ENCODE measurements at regions not wholly inside any gene's neighbourhood (a gene's known extent, or its start where the extent isn't known, plus 50 kb on each side); places are given as distances from the start of the nearest gene placed in this dataset.

DNA sequence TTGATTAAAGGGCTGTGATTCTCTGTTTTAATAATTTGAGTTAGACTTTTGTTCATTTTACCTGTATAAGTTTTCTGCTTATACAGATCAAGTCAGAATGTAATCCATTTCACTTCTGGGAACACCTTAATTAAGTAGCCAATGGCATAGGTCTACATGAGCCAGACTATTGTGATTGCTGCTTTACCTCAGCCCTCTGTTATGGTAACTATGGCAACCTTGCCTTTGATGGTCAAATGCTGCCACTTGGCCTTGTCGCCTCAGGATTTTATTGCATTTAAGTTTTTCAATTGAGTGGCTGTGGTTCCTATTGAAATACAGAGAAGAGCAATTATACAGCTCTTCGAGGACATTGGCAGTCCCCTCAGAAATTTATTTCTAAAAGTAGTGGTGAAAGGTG, 64.3 kb upstream of the TMEM106B start:
- Histone ChIP-seq H3K4me1 (no peaks in the 10 kb centered on the region), H3K36me3 (no peaks in the 10 kb centered on the region), H3K9me3 (no peaks in the 10 kb centered on the region), H3K27me3 (no peaks in the 10 kb centered on the region), H3K4me3 (no peak overlapping the region), H3K27ac (no peak overlapping the region)
- TF ChIP-seq, protein P1, sequence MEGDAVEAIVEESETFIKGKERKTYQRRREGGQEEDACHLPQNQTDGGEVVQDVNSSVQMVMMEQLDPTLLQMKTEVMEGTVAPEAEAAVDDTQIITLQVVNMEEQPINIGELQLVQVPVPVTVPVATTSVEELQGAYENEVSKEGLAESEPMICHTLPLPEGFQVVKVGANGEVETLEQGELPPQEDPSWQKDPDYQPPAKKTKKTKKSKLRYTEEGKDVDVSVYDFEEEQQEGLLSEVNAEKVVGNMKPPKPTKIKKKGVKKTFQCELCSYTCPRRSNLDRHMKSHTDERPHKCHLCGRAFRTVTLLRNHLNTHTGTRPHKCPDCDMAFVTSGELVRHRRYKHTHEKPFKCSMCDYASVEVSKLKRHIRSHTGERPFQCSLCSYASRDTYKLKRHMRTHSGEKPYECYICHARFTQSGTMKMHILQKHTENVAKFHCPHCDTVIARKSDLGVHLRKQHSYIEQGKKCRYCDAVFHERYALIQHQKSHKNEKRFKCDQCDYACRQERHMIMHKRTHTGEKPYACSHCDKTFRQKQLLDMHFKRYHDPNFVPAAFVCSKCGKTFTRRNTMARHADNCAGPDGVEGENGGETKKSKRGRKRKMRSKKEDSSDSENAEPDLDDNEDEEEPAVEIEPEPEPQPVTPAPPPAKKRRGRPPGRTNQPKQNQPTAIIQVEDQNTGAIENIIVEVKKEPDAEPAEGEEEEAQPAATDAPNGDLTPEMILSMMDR (IDR thresholded peaks at IDR 0.05) = no peak
- no peak for DNase-seq (ENCODE audit: low spot score)

DNA sequence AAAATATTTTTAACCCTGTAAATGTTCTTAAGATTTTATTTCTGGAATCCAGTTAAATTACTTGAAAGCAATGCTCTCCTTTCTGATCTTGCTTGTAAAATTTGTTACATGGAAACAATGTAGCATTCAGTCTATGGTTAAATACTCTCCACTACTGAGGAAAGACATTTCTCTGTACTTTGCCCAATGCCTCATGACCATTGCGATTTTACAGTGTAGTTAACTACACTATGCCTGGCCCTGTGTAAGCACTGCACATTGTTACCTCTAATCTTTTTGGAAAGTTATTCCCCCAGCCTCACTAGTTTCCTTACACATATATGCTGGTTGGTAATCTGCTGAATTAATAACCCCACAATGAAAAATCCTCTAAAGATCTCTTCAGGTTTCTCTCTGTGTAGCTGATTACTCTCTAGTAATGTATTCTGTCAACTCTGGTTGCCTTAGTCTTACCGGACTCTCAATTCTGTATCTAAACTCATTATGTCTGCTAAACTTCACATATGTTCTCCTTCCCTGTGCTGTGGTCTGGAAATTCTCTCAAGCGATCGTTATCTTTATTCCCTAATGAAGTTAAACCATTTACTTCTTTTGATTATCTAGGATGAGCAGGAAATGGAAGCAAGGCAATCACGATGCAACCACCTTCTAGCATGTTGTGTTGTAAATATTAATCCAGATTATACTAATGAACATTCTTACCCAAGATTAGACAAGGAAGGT, 58.7 kb upstream of the TMEM106B start:
- H3K36me3 ChIP-seq = no peaks in the 10 kb centered on the region
- TF ChIP-seq, protein P1 (IDR thresholded peaks at IDR 0.05) = no peak
- no peaks in the 10 kb centered on the region for H3K4me1 ChIP-seq
- no peak overlapping the region for H3K4me3 ChIP-seq
- H3K27ac ChIP-seq = no peak overlapping the region
- no peak for DNase-seq (ENCODE audit: low spot score)
- H3K27me3 ChIP-seq = no peaks in the 10 kb centered on the region
- H3K9me3 ChIP-seq = no peaks in the 10 kb centered on the region

DNA sequence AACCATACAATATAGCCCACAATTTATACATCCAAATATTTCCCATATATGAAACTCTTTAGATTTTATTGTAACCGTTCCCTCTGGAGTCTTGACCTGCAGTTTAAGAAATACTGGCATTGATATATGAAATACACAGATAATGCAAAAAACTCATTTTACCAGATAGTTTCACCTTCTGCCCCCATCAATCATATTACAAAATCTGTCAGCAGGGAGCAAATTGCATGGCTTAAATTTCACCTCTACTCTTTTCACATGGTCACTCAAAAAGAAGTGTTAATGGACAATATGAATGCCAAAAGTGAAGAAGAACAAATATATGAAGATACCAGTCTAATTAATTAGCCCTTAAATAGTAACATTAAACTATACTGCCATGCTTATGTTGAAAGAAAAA, 57.0 kb upstream of the TMEM106B start:
- TF ChIP-seq, protein P1 (IDR thresholded peaks at IDR 0.05) = no peak
- Histone ChIP-seq H3K9me3 (no peaks in the 10 kb centered on the region), H3K36me3 (no peaks in the 10 kb centered on the region), H3K27me3 (no peaks in the 10 kb centered on the region), H3K4me3 (no peak overlapping the region), H3K27ac (no peak overlapping the region), H3K4me1 (no peaks in the 10 kb centered on the region)
- no peak for DNase-seq (ENCODE audit: low spot score)

DNA sequence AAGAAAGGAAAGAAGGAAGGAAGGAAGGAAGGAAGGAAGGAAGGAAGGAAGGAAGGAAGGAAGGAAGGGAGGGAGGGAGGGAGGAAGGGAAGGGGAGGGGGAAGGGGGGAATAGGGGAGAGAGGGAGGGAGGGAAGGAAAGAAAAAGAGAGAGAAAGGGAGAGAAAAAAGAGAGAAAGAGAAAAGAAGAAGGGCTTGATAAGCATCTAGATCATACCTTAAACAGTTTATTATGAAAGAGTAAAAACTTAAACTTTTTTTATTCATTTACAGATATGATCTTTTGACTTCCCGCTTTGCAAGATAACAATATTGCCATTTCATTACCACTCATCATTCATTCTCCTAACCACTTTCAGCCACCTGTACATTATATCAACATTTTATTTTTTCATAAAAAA, 53.6 kb upstream of the TMEM106B start:
- no peaks in the 10 kb centered on the region for H3K36me3 ChIP-seq
- no peaks in the 10 kb centered on the region for H3K9me3 ChIP-seq
- H3K4me1 ChIP-seq = no peaks in the 10 kb centered on the region
- H3K27ac ChIP-seq = no peak overlapping the region
- no peak for DNase-seq (ENCODE audit: low spot score)
- H3K4me3 ChIP-seq = no peak overlapping the region
- no peaks in the 10 kb centered on the region for H3K27me3 ChIP-seq
- TF ChIP-seq, protein P1 (IDR thresholded peaks at IDR 0.05) = no peak

DNA sequence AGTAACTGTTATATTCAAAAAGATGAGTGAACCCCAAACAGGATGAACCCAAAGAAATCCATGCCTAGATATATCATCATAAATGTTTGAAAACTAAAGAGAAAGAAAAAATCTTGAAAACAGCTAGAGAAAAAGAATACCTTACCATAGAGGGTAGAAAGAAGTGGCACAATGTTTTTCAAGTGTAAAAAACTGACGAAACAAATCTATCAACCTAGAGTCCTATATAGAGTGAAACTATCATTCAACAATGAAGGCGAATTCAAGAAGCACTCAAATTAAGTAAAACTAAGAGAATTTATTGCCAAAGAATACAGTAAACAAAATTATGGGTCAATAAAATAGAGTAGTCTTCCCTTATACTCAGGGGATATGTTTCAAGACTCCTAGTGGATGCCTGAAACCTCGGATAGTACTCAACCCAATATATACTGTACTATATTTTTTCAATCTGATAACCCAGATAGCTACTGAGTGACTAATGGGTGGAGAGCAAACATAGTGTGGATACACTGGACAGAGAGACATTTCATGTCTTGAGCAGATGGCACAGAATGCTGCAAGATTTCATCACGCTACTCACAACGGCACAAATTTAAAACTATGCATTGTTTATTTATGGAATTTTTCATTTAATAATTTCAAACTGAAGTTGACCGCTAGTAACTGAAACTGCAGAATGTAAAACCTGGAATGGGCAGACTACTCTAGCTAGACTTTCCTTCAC, 52.6 kb upstream of the TMEM106B start:
- no peaks in the 10 kb centered on the region for H3K4me1 ChIP-seq
- TF ChIP-seq, protein P1 (IDR thresholded peaks at IDR 0.05) = no peak
- no peak for DNase-seq (ENCODE audit: low spot score)
- H3K36me3 ChIP-seq = no peaks in the 10 kb centered on the region
- no peak overlapping the region for H3K27ac ChIP-seq
- no peaks in the 10 kb centered on the region for H3K27me3 ChIP-seq
- H3K9me3 ChIP-seq = no peaks in the 10 kb centered on the region
- no peak overlapping the region for H3K4me3 ChIP-seq

Measured in right atrium auricular region (tissue), 2 donors.